ENCODE measurements at regions not wholly inside any gene's neighbourhood (a gene's known extent, or its start where the extent isn't known, plus 50 kb on each side); places are given as distances from the start of the nearest gene placed in this dataset.

DNA sequence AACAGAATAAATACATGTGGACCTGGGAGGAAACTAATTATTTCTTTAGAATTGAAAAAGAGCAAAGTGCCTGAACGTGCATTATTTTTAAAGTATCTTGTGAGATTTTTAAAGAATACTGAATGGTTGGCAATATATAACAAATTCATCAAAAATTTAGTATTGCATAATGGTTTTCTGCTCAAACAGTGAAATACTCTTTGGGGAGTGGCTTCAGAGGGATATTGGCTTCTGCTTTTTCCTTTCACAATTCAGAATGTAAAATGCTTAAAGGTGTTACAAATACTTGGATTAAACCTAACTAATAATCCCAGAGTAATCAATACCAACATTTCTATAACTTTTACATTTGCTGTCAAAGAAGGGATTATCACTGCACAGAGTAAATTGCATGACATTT is 379.3 kb upstream of the CHD1 start:
- Histone ChIP-seq H3K27me3 (ENCODE audit: insufficient read depth, low read length) (no peaks in the 10 kb centered on the region), H3K4me2 (ENCODE audit: insufficient read depth, low read length) (no peak overlapping the region), H2AFZ (ENCODE audit: low read length) (no peak overlapping the region), H3K4me1 (ENCODE audit: insufficient read depth, low read length) (no peaks in the 10 kb centered on the region), H3K4me3 (ENCODE audit: insufficient read depth, low read length) (no peak overlapping the region), H3K27ac (ENCODE audit: low read depth, low read length) (no peak overlapping the region), H3K79me2 (ENCODE audit: insufficient read depth, low read length) (no peaks in the 10 kb centered on the region), H3K36me3 (ENCODE audit: insufficient read depth, low read length) (no peaks in the 10 kb centered on the region), H4K20me1 (ENCODE audit: insufficient read depth, low read length) (no peaks in the 10 kb centered on the region), H3K9me3 (ENCODE audit: low read depth, low read length) (peaks cover under 1% of the 10 kb centered on the region)
- DNase-seq (ENCODE audit: insufficient read length, low spot score, missing footprints): no peak
- TF ChIP-seq, protein P1, sequence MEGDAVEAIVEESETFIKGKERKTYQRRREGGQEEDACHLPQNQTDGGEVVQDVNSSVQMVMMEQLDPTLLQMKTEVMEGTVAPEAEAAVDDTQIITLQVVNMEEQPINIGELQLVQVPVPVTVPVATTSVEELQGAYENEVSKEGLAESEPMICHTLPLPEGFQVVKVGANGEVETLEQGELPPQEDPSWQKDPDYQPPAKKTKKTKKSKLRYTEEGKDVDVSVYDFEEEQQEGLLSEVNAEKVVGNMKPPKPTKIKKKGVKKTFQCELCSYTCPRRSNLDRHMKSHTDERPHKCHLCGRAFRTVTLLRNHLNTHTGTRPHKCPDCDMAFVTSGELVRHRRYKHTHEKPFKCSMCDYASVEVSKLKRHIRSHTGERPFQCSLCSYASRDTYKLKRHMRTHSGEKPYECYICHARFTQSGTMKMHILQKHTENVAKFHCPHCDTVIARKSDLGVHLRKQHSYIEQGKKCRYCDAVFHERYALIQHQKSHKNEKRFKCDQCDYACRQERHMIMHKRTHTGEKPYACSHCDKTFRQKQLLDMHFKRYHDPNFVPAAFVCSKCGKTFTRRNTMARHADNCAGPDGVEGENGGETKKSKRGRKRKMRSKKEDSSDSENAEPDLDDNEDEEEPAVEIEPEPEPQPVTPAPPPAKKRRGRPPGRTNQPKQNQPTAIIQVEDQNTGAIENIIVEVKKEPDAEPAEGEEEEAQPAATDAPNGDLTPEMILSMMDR (IDR thresholded peaks at IDR 0.05; ENCODE audit: extremely low read depth, low read depth, low read length): no peak

GRCh38 chr5:99305045-99305580 is 376.3 kb upstream of the CHD1 start:
- Histone ChIP-seq H3K4me3 (ENCODE audit: insufficient read depth, low read length) (no peak overlapping the region), H2AFZ (ENCODE audit: low read length) (no peak overlapping the region), H3K27ac (ENCODE audit: low read depth, low read length) (no peak overlapping the region), H3K4me1 (ENCODE audit: insufficient read depth, low read length) (no peaks in the 10 kb centered on the region), H3K36me3 (ENCODE audit: insufficient read depth, low read length) (no peaks in the 10 kb centered on the region), H4K20me1 (ENCODE audit: insufficient read depth, low read length) (no peaks in the 10 kb centered on the region), H3K4me2 (ENCODE audit: insufficient read depth, low read length) (no peak overlapping the region), H3K79me2 (ENCODE audit: insufficient read depth, low read length) (no peaks in the 10 kb centered on the region), H3K9me3 (ENCODE audit: low read depth, low read length) (peaks cover 2% of the 10 kb centered on the region), H3K27me3 (ENCODE audit: insufficient read depth, low read length) (no peaks in the 10 kb centered on the region)
- TF ChIP-seq, protein P1 (IDR thresholded peaks at IDR 0.05; ENCODE audit: extremely low read depth, low read depth, low read length): no peak
- no peak for DNase-seq (ENCODE audit: insufficient read length, low spot score, missing footprints)

DNA sequence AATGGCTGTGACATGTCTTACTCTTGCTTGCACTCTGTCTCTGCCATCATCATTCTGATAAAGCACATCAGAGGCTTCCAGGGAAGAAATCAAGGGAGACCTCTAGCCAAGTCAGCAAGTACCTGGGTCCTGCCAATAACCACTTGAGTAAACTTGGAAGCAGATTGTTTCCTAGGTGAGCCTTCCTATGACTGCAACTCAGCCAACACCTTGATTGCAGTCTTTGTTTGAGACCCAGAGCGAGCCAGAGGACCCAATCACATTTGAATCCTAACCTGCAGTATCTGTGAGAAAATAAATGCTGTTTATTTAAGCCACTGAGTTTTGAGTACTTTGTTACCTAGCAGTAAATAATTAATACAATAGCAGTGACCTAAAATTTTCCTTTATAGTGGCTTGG is 356.8 kb upstream of the CHD1 start:
- DNase-seq (ENCODE audit: insufficient read length, low spot score, missing footprints): no peak
- Histone ChIP-seq H3K79me2 (ENCODE audit: insufficient read depth, low read length) (no peaks in the 10 kb centered on the region), H2AFZ (ENCODE audit: low read length) (no peak overlapping the region), H3K4me2 (ENCODE audit: insufficient read depth, low read length) (no peak overlapping the region), H3K4me3 (ENCODE audit: insufficient read depth, low read length) (no peak overlapping the region), H3K36me3 (ENCODE audit: insufficient read depth, low read length) (no peaks in the 10 kb centered on the region), H3K27ac (ENCODE audit: low read depth, low read length) (no peak overlapping the region), H3K4me1 (ENCODE audit: insufficient read depth, low read length) (no peaks in the 10 kb centered on the region), H4K20me1 (ENCODE audit: insufficient read depth, low read length) (no peaks in the 10 kb centered on the region), H3K27me3 (ENCODE audit: insufficient read depth, low read length) (no peaks in the 10 kb centered on the region), H3K9me3 (ENCODE audit: low read depth, low read length) (no peaks in the 10 kb centered on the region)
- TF ChIP-seq, protein P1 (IDR thresholded peaks at IDR 0.05; ENCODE audit: extremely low read depth, low read depth, low read length): no peak

DNA sequence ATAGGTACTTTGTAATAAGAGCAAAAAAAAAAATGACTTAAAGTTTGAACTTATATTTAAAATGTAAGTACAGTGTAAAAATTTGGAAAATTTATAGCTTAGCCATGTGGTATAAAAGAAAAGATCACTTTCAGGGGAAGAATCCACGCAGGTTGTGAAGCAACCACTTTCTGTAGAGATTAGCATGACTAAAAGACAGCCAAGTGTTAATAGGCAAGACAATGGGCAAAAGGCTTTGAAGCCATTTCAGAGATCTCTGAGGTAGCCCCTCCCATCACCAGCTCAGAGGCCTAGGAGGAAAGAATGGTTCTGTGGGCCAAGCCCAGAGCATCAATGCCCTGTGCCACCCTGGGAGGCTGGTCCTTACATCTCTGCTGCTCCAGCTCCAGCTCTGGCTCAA is 346.3 kb upstream of the CHD1 start:
- TF ChIP-seq, protein P1 (IDR thresholded peaks at IDR 0.05; ENCODE audit: extremely low read depth, low read depth, low read length): no peak
- no peak for DNase-seq (ENCODE audit: insufficient read length, low spot score, missing footprints)
- no peak overlapping the region for H3K4me2 ChIP-seq (ENCODE audit: insufficient read depth, low read length)
- no peaks in the 10 kb centered on the region for H3K9me3 ChIP-seq (ENCODE audit: low read depth, low read length)
- no peaks in the 10 kb centered on the region for H3K27me3 ChIP-seq (ENCODE audit: insufficient read depth, low read length)
- H2AFZ ChIP-seq (ENCODE audit: low read length): no peak overlapping the region
- no peaks in the 10 kb centered on the region for H4K20me1 ChIP-seq (ENCODE audit: insufficient read depth, low read length)
- no peaks in the 10 kb centered on the region for H3K36me3 ChIP-seq (ENCODE audit: insufficient read depth, low read length)
- H3K4me3 ChIP-seq (ENCODE audit: insufficient read depth, low read length): no peak overlapping the region
- no peak overlapping the region for H3K27ac ChIP-seq (ENCODE audit: low read depth, low read length)
- no peaks in the 10 kb centered on the region for H3K4me1 ChIP-seq (ENCODE audit: insufficient read depth, low read length)
- no peaks in the 10 kb centered on the region for H3K79me2 ChIP-seq (ENCODE audit: insufficient read depth, low read length)
